Left lung (tissue), 4 donors: ENCODE measurements at regions not wholly inside any gene's neighbourhood (a gene's known extent, or its start where the extent isn't known, plus 50 kb on each side); places are given as distances from the start of the nearest gene placed in this dataset.

Experiments
- ATAC-seq: fragments of 200-7000 bp; cut with Tn5 transposase; one replicate; pipeline ENCODE4 v1.9.1; 2020; ENCODE audit warnings: moderate library complexity
- DNase-seq, 4 donors: peaks; one replicate each; pipeline ENCODE4 v3.0.0-alpha.2; 2013 to 2020
- H3K27ac ChIP-seq, 2 donors: fragments of 200-600 bp; sonication (generic) in 1 of 2; one replicate each; pipeline versions ENCODE4 v1.5.0 to v1.8.0; 2020 to 2021
- H3K27me3 ChIP-seq, 2 donors: fragments of 200-600 bp; sonication (generic) in 1 of 2; one replicate each; pipeline versions ENCODE4 v1.5.0 to v1.8.0; 2020 to 2021
- H3K36me3 ChIP-seq, 2 donors: fragments of 200-600 bp; sonication (generic) in 1 of 2; one replicate each; pipeline versions ENCODE4 v1.5.0 to v1.8.0; 2020 to 2021
- H3K4me1 ChIP-seq, 2 donors: fragments of 200-600 bp; one replicate each; pipeline ENCODE4 v1.8.0; 2021
- H3K4me3 ChIP-seq, 2 donors: fragments of 200-600 bp; sonication (generic) in 1 of 2; one replicate each; pipeline versions ENCODE4 v1.5.0 to v1.8.0; 2020 to 2021; ENCODE audit warnings: mild to moderate bottlenecking in 1 of 2
- H3K9me3 ChIP-seq, 2 donors: fragments of 200-600 bp; sonication (generic) in 1 of 2; one replicate each; pipeline versions ENCODE4 v1.5.0 to v1.8.0; 2020 to 2021
- intact Hi-C, 2 donors: fragments of 100-400 bp; cut with DNase I; formaldehyde crosslinking; loops; one replicate each; pipeline versions ENCODE4 v1.11.2 to v1.14.2; 2022
- TF ChIP-seq, protein P1 (sequence below), 2 donors: fragments of 200-600 bp; sonication (generic) in 1 of 2; IDR thresholded peaks; one replicate each; pipeline versions ENCODE4 v1.5.0 to v1.8.0; 2021; ENCODE audit warnings: antibody characterized with exemption in 2 of 2
- donor health status: DM: no; HTN: yes; CAD: no.
- donor health status: DM: no; HTN: no; CAD: no.

GRCh38 chr11:43994196-43994595 is 51.8 kb downstream of the C11orf96 start:
- TF ChIP-seq, protein P1, sequence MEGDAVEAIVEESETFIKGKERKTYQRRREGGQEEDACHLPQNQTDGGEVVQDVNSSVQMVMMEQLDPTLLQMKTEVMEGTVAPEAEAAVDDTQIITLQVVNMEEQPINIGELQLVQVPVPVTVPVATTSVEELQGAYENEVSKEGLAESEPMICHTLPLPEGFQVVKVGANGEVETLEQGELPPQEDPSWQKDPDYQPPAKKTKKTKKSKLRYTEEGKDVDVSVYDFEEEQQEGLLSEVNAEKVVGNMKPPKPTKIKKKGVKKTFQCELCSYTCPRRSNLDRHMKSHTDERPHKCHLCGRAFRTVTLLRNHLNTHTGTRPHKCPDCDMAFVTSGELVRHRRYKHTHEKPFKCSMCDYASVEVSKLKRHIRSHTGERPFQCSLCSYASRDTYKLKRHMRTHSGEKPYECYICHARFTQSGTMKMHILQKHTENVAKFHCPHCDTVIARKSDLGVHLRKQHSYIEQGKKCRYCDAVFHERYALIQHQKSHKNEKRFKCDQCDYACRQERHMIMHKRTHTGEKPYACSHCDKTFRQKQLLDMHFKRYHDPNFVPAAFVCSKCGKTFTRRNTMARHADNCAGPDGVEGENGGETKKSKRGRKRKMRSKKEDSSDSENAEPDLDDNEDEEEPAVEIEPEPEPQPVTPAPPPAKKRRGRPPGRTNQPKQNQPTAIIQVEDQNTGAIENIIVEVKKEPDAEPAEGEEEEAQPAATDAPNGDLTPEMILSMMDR (IDR thresholded peaks at IDR 0.05) = no peak
- H3K4me3 ChIP-seq = no peak overlapping the region
- ATAC-seq (no peak), DNase-seq (no peak)
- intact Hi-C loops = no loop called here
- no peaks in the 10 kb centered on the region for H3K9me3 ChIP-seq
- no peaks in the 10 kb centered on the region for H3K36me3 ChIP-seq
- no peak overlapping the region for H3K27ac ChIP-seq
- H3K27me3 ChIP-seq = no peaks in the 10 kb centered on the region
- H3K4me1 ChIP-seq = peaks cover 12 to 17% of the 10 kb centered on the region in 2 donors

- TF ChIP-seq, protein P1 (IDR thresholded peaks at IDR 0.05) = no peak
- Histone ChIP-seq H3K27me3 (no peaks in the 10 kb centered on the region), H3K4me1 (peaks cover 7% of the 10 kb centered on the region in 2 donors), H3K27ac (no peak overlapping the region), H3K36me3 (no peaks in the 10 kb centered on the region), H3K9me3 (no peaks in the 10 kb centered on the region), H3K4me3 (no peak overlapping the region)
- ATAC-seq = no peak
- intact Hi-C loops = no loop called here
- no peak for DNase-seq
These were observed 51.5 kb upstream of the ACCSL start for GRCh38 chr11:43996318-43996717.

- DNase-seq (peak in 1 of 4 donors; percentile 28), ATAC-seq (no peak)
- no peaks in the 10 kb centered on the region for H3K27me3 ChIP-seq
- H3K9me3 ChIP-seq = no peaks in the 10 kb centered on the region
- H3K4me1 ChIP-seq = peaks cover 7% of the 10 kb centered on the region in 2 donors
- TF ChIP-seq, protein P1 (IDR thresholded peaks at IDR 0.05) = no peak
- intact Hi-C loops = no loop called here
- no peaks in the 10 kb centered on the region for H3K36me3 ChIP-seq
- no peak overlapping the region for H3K4me3 ChIP-seq
- H3K27ac ChIP-seq = no peak overlapping the region
These were observed 50.6 kb upstream of the ACCSL start for GRCh38 chr11:43997022-43997660.
